Loucy (cell line): ENCODE measurements at regions not wholly inside any gene's neighbourhood (a gene's known extent, or its start where the extent isn't known, plus 50 kb on each side); places are given as distances from the start of the nearest gene placed in this dataset.

Experiments used
- EZH2phosphoT487 ChIP-seq: fragments of 200-600 bp; IDR thresholded peaks from 2 replicates; pipeline ENCODE4 v1.6.1; 2018; ENCODE audit warnings: antibody characterized with exemption, mild to moderate bottlenecking, moderate library complexity, borderline replicate concordance
- TF ChIP-seq, protein P1 (sequence below): fragments of 200-600 bp; sonication (generic); conservative IDR thresholded peaks from 2 replicates; pipeline ENCODE4 v1.5.1; 2014; ENCODE audit warnings: mild to moderate bottlenecking, antibody characterized with exemption, low read length

DNA sequence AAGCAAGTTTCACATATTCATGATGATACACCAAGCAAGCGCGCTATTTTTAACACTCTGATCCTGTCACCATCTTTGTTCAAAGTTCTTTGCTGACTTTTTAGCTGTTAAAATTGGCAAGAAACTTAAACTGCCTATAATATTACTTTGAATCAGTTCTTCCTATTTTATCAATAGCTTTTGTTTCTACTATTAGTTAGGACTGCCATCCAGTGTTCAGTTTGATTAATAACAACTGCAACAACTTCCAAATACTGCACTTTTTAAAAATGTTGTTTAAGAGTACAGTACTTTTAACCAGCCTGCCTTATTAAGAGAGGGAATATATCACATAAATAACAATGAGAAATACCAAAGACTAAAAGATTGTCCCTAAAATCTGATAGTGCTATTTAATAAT lies 614.3 kb downstream of the FAM133A start:
- TF ChIP-seq, protein P1, sequence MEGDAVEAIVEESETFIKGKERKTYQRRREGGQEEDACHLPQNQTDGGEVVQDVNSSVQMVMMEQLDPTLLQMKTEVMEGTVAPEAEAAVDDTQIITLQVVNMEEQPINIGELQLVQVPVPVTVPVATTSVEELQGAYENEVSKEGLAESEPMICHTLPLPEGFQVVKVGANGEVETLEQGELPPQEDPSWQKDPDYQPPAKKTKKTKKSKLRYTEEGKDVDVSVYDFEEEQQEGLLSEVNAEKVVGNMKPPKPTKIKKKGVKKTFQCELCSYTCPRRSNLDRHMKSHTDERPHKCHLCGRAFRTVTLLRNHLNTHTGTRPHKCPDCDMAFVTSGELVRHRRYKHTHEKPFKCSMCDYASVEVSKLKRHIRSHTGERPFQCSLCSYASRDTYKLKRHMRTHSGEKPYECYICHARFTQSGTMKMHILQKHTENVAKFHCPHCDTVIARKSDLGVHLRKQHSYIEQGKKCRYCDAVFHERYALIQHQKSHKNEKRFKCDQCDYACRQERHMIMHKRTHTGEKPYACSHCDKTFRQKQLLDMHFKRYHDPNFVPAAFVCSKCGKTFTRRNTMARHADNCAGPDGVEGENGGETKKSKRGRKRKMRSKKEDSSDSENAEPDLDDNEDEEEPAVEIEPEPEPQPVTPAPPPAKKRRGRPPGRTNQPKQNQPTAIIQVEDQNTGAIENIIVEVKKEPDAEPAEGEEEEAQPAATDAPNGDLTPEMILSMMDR: no peak
- no peak for TF ChIP-seq EZH2phosphoT487
